Tibial artery (tissue), 4 donors: ENCODE measurements at regions not wholly inside any gene's neighbourhood (a gene's known extent, or its start where the extent isn't known, plus 50 kb on each side); places are given as distances from the start of the nearest gene placed in this dataset.

Experiments
- DNase-seq, 2 donors: peaks; one replicate each; pipeline ENCODE4 v3.0.0-alpha.2; 2019
- H3K27ac ChIP-seq, 2 donors: fragments of 200-600 bp; sonication (generic) in 1 of 2; 1 replicate in 1 of 2; 2 replicates in 1 of 2; pipeline ENCODE4 v1.5.1; 2018 to 2019; ENCODE audit warnings: mild to moderate bottlenecking in 1 of 2
- H3K27me3 ChIP-seq, 2 donors: fragments of 200-600 bp; sonication (generic) in 1 of 2; one replicate each; pipeline versions ENCODE4 v1.5.1 to v1.6.0; 2016 to 2019
- H3K36me3 ChIP-seq, 3 donors: fragments of 200-600 bp; sonication (generic) in 2 of 3; one replicate each; pipeline ENCODE4 v1.5.1; 2016 to 2019; ENCODE audit warnings: mild to moderate bottlenecking in 2 of 3
- H3K4me1 ChIP-seq, 4 donors: fragments of 200-600 bp; sonication (generic) in 2 of 4; 1 replicate in 3 of 4; 2 replicates in 1 of 4; pipeline ENCODE4 v1.5.1; 2016 to 2019
- H3K4me3 ChIP-seq, 2 donors: fragments of 200-600 bp; sonication (generic) in 1 of 2; 1 replicate in 1 of 2; 2 replicates in 1 of 2; pipeline ENCODE4 v1.5.1; 2018 to 2019; ENCODE audit warnings: mild to moderate bottlenecking in 2 of 2
- H3K9me3 ChIP-seq, 3 donors: fragments of 200-600 bp; sonication (generic) in 1 of 3; one replicate each; pipeline ENCODE4 v1.5.1; 2016 to 2019
- intact Hi-C: fragments of 100-400 bp; cut with DNase I; formaldehyde crosslinking; loops from one replicate; pipeline ENCODE4 v1.15.0; 2023; ENCODE audit warnings: low total_unique reads
- TF ChIP-seq, protein P1 (sequence below), 2 experiments: fragments of 200-600 bp in 1 of 2; fragments of 450-650 bp in 1 of 2; IDR thresholded peaks; one replicate each; pipeline ENCODE4 v1.5.1; 2017 to 2019; ENCODE audit warnings: antibody characterized with exemption in 2 of 2, mild to moderate bottlenecking in 1 of 2, moderate library complexity in 1 of 2

DNA sequence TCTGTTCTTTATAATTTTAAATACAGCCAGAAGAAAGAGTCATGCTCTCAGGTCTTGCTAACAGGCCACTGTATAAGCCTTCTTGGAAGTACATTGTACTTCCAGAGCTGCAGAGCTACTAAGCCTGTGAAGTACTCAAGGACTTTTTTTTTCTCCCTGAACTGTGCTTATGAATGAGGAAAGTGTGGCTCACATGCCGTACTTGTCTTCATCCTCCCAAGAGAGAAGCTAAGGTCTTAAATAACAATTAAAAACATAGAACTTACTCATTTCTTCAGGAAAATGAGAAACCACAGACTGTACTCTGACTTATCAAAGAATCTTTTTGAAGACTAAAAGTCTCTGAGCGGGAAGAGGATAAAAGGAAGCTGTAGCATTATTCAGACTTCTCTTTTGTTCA is 218.3 kb downstream of the HTR1B start:
- no peaks in the 10 kb centered on the region for H3K27me3 ChIP-seq
- H3K4me1 ChIP-seq = no peaks in the 10 kb centered on the region
- H3K36me3 ChIP-seq = no peaks in the 10 kb centered on the region
- TF ChIP-seq, protein P1, sequence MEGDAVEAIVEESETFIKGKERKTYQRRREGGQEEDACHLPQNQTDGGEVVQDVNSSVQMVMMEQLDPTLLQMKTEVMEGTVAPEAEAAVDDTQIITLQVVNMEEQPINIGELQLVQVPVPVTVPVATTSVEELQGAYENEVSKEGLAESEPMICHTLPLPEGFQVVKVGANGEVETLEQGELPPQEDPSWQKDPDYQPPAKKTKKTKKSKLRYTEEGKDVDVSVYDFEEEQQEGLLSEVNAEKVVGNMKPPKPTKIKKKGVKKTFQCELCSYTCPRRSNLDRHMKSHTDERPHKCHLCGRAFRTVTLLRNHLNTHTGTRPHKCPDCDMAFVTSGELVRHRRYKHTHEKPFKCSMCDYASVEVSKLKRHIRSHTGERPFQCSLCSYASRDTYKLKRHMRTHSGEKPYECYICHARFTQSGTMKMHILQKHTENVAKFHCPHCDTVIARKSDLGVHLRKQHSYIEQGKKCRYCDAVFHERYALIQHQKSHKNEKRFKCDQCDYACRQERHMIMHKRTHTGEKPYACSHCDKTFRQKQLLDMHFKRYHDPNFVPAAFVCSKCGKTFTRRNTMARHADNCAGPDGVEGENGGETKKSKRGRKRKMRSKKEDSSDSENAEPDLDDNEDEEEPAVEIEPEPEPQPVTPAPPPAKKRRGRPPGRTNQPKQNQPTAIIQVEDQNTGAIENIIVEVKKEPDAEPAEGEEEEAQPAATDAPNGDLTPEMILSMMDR (IDR thresholded peaks at IDR 0.05) = no peak
- DNase-seq = no peak
- no peak overlapping the region for H3K27ac ChIP-seq
- intact Hi-C loops = no loop called here
- no peaks in the 10 kb centered on the region for H3K9me3 ChIP-seq
- no peak overlapping the region for H3K4me3 ChIP-seq

DNA sequence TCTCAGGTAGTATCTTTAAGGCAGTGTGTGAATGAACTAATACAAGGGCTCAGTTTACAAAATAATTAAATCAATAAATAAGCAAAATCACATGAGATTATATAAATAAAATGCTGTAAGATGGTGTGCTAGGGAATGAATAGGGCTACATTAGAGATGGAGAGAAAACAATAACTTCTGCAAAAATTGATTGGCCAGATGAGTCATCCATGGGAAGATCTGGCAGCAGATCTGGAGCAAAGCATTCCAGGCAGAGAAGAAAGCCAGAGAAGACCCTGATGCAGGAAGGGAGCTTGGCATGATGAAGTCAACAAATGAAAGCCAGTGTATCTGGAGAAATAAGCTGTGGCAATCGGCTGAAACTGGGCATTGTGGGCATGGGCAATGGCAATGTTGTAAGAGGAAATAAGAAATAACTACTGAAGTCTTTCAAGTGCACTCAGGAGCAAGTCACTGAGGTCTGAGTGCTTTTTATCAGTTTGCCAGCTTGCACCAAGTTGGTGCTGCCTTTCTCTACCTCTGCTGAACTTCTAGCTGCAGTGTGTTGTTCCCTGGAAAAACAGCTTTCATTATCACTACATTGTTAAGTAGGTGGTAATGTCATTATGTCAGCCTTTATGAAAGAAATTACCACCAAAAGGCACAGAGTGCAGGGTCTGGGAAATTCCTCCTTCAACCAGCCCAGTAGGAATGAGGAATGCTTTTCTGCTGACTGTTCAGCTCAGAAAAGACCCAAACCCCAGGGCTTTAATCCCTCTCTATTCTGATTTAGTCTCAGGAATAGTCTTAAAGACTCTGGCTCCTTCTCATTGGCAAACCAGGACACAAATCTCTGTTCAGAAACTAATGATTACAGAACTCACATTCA is 231.6 kb downstream of the HTR1B start:
- TF ChIP-seq, protein P1 (IDR thresholded peaks at IDR 0.05) = no peak
- no peak overlapping the region for H3K4me3 ChIP-seq
- no peaks in the 10 kb centered on the region for H3K4me1 ChIP-seq
- intact Hi-C loops = no loop called here
- H3K27me3 ChIP-seq = no peaks in the 10 kb centered on the region
- no peak overlapping the region for H3K27ac ChIP-seq
- H3K9me3 ChIP-seq = no peaks in the 10 kb centered on the region
- DNase-seq = no peak
- H3K36me3 ChIP-seq = no peaks in the 10 kb centered on the region

DNA sequence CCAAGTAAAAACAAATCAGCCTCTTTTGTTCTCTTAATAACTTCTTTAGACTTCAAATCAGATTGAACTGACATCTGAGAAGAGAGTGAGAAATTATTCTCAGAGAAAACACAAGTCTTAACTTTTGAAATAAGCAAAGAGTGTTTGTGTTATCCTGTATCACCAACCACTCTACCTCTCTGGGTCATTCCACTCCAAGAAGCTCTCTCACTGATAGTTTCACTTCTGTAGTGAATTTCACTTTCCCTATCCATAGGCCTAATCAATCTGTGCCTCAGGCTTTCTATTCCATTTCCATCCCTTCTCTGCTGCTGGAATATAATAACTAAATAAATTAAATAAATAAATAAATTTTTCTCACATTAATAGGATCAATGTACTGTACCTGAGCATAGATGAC is 235.0 kb downstream of the HTR1B start:
- DNase-seq = no peak
- H3K27ac ChIP-seq = no peak overlapping the region
- no peaks in the 10 kb centered on the region for H3K4me1 ChIP-seq
- no peaks in the 10 kb centered on the region for H3K27me3 ChIP-seq
- H3K9me3 ChIP-seq = no peaks in the 10 kb centered on the region
- H3K36me3 ChIP-seq = no peaks in the 10 kb centered on the region
- TF ChIP-seq, protein P1 (IDR thresholded peaks at IDR 0.05) = no peak
- intact Hi-C loops = no loop called here
- no peak overlapping the region for H3K4me3 ChIP-seq

DNA sequence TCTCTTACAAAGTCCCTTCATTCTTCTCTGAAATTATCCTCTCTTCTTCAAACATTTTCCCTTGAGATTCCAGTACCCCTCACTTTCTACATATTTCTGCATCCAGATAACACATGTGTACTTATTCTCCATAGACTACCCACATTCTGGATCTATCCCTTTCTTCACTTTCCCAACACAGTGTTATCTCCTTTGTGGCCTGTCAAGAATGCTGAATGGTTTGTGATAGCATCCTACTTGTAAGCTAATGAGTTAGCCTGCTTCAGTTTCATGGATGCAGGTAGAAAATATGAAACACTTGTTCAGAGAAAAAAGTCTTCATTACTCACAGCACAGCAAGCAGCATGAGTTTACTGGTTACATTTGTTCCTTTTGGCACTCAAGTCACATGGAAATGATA is 245.4 kb downstream of the HTR1B start:
- H3K27ac ChIP-seq = no peak overlapping the region
- DNase-seq = no peak
- TF ChIP-seq, protein P1 (IDR thresholded peaks at IDR 0.05) = no peak
- H3K36me3 ChIP-seq = no peaks in the 10 kb centered on the region
- H3K27me3 ChIP-seq = no peaks in the 10 kb centered on the region
- intact Hi-C loops = no loop called here
- peaks cover 0 to 5% (median 4%) of the 10 kb centered on the region in 3 donors for H3K9me3 ChIP-seq
- no peak overlapping the region for H3K4me3 ChIP-seq
- H3K4me1 ChIP-seq = no peaks in the 10 kb centered on the region

DNA sequence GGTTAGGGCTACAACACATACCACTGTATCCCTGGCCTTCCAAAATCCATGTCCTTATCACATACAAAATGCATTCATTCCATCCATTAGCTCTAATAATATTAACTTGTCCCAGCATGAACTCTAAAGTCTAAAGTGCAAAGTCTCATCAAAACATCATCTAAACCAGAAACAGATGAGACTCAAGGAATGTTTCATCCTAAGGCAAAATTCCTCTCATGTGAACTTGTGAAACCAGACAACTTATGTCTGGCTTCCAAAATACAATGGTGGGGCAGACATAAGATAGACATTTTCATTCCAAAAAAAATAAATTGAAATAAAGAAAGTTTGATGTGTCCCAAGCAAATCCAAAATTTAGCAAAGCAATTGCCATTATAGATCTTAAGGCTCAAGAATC is 257.4 kb downstream of the HTR1B start:
- Histone ChIP-seq H3K4me3 (no peak overlapping the region), H3K4me1 (no peaks in the 10 kb centered on the region), H3K9me3 (no peaks in the 10 kb centered on the region), H3K27ac (no peak overlapping the region), H3K27me3 (no peaks in the 10 kb centered on the region), H3K36me3 (no peaks in the 10 kb centered on the region)
- intact Hi-C loops = no loop called here
- TF ChIP-seq, protein P1 (IDR thresholded peaks at IDR 0.05) = no peak
- DNase-seq = no peak
